Fibroblast of pulmonary artery (primary cell): ENCODE measurements at regions not wholly inside any gene's neighbourhood (a gene's known extent, or its start where the extent isn't known, plus 50 kb on each side); places are given as distances from the start of the nearest gene placed in this dataset.

ENCODE experiments used
- DNase-seq: peaks from one replicate; pipeline ENCODE4 v3.0.0-alpha.2; 2010; ENCODE audit warnings: low read depth
- H3K4me3 ChIP-seq: replicated peaks from 2 replicates; pipeline ENCODE4 v1.5.1; 2011; ENCODE audit warnings: low read depth, mild to moderate bottlenecking, control low read depth, low read length, moderate library complexity
- TF ChIP-seq, protein P1 (sequence below): IDR thresholded peaks from 2 replicates; pipeline ENCODE4 v1.5.1; 2011; ENCODE audit warnings: mild to moderate bottlenecking, control low read depth, low read length, inconsistent platforms; ENCODE audit errors: missing control alignments

- TF ChIP-seq, protein P1, sequence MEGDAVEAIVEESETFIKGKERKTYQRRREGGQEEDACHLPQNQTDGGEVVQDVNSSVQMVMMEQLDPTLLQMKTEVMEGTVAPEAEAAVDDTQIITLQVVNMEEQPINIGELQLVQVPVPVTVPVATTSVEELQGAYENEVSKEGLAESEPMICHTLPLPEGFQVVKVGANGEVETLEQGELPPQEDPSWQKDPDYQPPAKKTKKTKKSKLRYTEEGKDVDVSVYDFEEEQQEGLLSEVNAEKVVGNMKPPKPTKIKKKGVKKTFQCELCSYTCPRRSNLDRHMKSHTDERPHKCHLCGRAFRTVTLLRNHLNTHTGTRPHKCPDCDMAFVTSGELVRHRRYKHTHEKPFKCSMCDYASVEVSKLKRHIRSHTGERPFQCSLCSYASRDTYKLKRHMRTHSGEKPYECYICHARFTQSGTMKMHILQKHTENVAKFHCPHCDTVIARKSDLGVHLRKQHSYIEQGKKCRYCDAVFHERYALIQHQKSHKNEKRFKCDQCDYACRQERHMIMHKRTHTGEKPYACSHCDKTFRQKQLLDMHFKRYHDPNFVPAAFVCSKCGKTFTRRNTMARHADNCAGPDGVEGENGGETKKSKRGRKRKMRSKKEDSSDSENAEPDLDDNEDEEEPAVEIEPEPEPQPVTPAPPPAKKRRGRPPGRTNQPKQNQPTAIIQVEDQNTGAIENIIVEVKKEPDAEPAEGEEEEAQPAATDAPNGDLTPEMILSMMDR, result no peak
- DNase-seq, result no peak
- no peak overlapping the region for H3K4me3 ChIP-seq
These were observed 208.5 kb upstream of the FN1 start for GRCh38 chr2:215644233-215644897.

DNA sequence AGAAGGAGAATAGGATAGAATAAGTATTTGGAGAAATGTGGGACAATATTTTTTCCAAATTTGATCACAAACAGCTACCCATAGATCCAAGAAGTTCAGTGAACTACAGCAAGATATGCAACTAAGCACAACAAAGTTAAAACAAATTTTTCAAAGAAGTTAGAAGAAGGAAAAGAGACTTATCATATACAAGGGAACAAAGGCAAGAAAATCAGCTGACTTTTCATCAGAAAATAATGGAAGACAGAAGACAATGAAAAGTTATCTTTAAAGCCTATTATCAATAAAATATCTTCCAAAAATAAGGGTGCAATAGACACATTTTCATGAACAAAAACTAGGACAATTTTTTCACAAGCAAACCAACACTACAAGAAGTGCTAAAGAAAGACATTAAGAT lies 202.8 kb upstream of the FN1 start:
- DNase-seq, result no peak
- H3K4me3 ChIP-seq, result no peak overlapping the region
- TF ChIP-seq, protein P1, result no peak

DNA sequence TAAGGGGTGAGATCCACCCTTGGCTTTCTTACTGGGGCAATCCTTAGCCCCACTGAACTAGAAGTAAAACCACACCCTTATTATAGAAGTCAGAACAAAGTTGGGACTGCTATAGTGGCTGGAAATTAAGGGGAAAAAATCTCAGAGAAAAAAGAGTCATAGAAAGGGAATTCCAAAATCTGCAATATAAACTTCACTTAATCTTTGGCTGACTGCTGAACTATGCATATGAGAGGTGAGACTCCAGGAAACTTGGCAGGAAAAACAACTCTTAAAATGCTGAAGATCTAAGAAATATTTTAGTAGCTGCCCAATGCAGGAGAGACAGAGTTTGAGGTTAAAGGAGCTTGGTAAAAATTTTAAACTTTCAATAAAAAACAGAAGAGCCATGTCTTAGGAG lies 201.8 kb upstream of the FN1 start:
- no peak overlapping the region for H3K4me3 ChIP-seq
- DNase-seq, result no peak
- TF ChIP-seq, protein P1, result no peak

DNA sequence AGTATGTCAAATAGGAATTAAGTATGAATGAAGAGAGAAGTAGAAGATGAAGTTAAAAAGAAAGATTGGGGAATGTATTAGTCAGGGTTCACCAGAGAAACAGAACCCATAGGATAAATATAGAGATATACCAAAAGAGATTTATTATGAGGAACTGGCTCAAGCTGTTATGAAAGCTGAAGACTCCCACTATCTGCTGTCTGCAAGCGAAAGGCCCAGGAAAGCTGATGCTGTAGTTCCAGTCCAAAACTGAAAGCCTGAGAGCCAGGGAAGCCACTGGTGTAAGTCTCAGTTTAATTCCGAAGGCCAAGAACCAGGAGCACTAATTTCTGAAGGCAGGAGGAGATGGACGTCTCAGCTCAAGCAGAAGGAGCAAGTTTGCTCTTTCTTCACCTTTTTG lies 200.9 kb upstream of the FN1 start:
- TF ChIP-seq, protein P1, result no peak
- no peak for DNase-seq
- no peak overlapping the region for H3K4me3 ChIP-seq

DNA sequence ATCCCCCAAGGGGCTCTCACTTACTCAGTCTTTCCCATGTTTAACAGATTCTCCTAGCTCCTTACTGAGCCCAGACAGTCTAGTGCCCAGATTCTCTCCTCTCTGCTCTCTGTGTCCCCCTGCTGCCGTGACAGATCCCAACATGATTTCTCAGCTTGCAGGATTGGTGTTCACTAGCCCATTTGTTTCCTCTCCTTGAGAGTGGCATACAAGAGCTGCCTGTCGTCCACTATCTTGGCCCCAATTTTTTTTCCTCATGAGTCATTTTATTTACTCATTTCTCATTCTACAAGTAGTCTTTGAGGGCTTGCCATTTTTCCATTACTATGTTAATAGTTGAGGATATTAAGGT lies 199.9 kb upstream of the FN1 start:
- TF ChIP-seq, protein P1, result peak; percentile 51
- peak; percentile 83 for DNase-seq
- H3K4me3 ChIP-seq, result no peak overlapping the region

DNA sequence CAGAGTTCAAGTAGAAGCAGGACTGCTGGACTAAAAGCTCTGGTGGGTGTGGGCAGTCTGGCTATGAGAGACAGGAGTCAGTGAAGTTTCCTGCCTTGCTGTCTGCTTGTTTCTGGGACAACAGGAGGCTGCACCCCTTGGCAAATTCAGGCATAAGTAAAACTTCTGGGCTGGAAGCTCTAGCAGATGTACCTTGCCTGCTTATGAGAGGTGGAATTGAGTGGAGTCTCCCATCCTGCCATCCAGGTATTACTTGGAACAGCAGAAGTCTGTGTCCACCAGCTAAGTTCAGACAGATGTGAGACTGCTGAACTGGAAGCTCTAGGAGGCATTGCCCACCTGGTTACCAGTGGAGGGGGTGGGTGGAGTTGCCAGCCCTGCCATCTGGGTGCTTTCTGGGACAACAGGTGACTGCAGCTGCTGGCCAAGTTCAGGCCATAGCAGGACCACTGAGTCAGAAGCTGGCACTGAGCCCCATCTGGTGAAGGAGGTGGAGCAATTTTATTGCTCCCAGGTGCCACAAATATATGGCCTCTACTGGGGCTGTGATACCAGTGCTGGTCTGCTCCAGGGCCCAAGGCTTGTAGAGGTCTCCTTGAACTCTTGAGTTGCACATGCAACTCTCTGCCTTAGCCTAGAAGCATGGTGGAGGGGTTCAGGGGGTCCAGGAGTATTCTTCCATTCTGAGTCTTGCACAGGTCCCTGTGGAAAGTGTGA lies 199.4 kb upstream of the FN1 start:
- no peak overlapping the region for H3K4me3 ChIP-seq
- TF ChIP-seq, protein P1, result no peak
- no peak for DNase-seq

DNA sequence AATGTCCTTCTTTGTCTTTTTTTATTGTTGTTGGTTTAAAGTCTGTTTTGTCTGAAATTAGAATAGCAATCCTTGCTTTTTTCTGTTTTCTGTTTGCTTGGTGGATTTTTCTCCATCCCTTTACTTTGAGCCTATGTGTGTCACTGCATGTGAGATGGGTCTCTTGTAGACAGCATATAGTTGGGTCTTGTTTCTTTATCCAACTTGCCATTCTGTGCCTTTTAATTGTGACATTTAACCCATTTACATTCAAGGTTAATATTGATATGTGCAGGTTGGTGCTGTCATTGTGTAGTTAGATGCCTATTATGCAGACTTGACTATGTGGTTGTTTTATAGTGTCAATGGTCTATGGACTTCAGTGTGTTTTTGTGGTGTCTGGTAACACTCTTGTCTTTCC lies 197.5 kb upstream of the FN1 start:
- TF ChIP-seq, protein P1, result no peak
- no peak for DNase-seq
- no peak overlapping the region for H3K4me3 ChIP-seq
